ENCODE measurements at regions not wholly inside any gene's neighbourhood (a gene's known extent, or its start where the extent isn't known, plus 50 kb on each side); places are given as distances from the start of the nearest gene placed in this dataset.

DNA sequence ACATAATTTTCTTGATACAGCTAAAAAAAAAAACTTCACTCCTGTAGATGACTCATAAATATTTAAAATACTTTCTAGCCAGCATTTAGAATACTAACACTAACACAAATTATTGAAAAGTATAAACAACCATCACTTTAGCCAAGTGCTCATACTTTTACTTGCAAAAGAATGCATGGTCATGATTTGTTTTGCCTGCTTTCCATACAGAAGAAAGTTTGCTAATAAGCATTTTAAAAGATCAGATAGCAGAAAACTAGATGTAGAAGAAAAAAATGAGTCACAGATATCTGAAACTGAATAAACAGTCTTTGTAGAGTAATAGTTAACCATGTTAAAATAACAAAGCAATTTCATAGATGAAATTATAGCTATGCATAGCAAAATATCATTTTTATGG, 2280.4 kb upstream of the PCDH20 start:
- Histone ChIP-seq H3K9ac (ENCODE audit: low read length) (no peak overlapping the region), H3K4me3 (ENCODE audit: low read length) (no peak overlapping the region), H3K4me1 (ENCODE audit: low read length) (no peaks in the 10 kb centered on the region), H3K27ac (ENCODE audit: low read length) (no peak overlapping the region), H3K36me3 (replicated peaks; ENCODE audit: low read depth, low read length) (no peaks in the 10 kb centered on the region), H3K9me3 (ENCODE audit: insufficient read depth, low read length) (no peaks in the 10 kb centered on the region), H3K27me3 (ENCODE audit: low read depth, low read length) (no peaks in the 10 kb centered on the region), H3K4me2 (ENCODE audit: low read length) (no peak overlapping the region), H4K20me1 (ENCODE audit: insufficient read depth, low read length) (no peaks in the 10 kb centered on the region), H3K79me2 (ENCODE audit: low read length) (no peaks in the 10 kb centered on the region), H2AFZ (ENCODE audit: low read depth, low read length) (no peak overlapping the region)
- TF ChIP-seq, protein P1, sequence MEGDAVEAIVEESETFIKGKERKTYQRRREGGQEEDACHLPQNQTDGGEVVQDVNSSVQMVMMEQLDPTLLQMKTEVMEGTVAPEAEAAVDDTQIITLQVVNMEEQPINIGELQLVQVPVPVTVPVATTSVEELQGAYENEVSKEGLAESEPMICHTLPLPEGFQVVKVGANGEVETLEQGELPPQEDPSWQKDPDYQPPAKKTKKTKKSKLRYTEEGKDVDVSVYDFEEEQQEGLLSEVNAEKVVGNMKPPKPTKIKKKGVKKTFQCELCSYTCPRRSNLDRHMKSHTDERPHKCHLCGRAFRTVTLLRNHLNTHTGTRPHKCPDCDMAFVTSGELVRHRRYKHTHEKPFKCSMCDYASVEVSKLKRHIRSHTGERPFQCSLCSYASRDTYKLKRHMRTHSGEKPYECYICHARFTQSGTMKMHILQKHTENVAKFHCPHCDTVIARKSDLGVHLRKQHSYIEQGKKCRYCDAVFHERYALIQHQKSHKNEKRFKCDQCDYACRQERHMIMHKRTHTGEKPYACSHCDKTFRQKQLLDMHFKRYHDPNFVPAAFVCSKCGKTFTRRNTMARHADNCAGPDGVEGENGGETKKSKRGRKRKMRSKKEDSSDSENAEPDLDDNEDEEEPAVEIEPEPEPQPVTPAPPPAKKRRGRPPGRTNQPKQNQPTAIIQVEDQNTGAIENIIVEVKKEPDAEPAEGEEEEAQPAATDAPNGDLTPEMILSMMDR (IDR thresholded peaks at IDR 0.05; ENCODE audit: low read depth, low read length): no peak
- no peak for TF ChIP-seq EZH2phosphoT487 (IDR thresholded peaks at IDR 0.05; ENCODE audit: low read depth)

DNA sequence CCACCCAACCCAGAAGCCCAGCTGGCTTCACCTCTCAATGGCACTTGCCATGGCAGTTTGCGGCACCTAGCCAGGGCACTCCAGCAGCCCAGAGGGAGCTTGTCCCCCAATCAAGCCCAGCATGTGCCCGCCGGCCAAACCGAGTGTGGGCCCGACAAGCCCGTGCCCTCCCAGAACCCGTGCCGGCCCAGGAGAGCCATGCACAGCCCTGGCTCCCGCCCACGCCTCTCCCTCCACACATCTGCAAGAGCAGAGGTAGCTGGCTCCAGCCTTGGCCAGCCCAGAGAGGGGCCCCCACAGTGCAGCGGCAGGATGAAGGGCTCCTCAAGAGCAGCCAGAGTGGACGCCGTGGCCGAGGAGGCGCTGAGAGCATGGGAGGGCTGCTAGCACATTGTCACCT, 2278.0 kb upstream of the PCDH20 start:
- H3K4me1 ChIP-seq (ENCODE audit: low read length): no peaks in the 10 kb centered on the region
- H3K36me3 ChIP-seq (replicated peaks; ENCODE audit: low read depth, low read length): no peaks in the 10 kb centered on the region
- H3K27ac ChIP-seq (ENCODE audit: low read length): no peak overlapping the region
- H3K4me2 ChIP-seq (ENCODE audit: low read length): no peak overlapping the region
- no peaks in the 10 kb centered on the region for H3K79me2 ChIP-seq (ENCODE audit: low read length)
- no peaks in the 10 kb centered on the region for H3K27me3 ChIP-seq (ENCODE audit: low read depth, low read length)
- H4K20me1 ChIP-seq (ENCODE audit: insufficient read depth, low read length): no peaks in the 10 kb centered on the region
- H3K4me3 ChIP-seq (ENCODE audit: low read length): no peak overlapping the region
- TF ChIP-seq, protein P1 (IDR thresholded peaks at IDR 0.05; ENCODE audit: low read depth, low read length): no peak
- no peak for TF ChIP-seq EZH2phosphoT487 (IDR thresholded peaks at IDR 0.05; ENCODE audit: low read depth)
- H3K9me3 ChIP-seq (ENCODE audit: insufficient read depth, low read length): no peaks in the 10 kb centered on the region
- no peak overlapping the region for H2AFZ ChIP-seq (ENCODE audit: low read depth, low read length)
- no peak overlapping the region for H3K9ac ChIP-seq (ENCODE audit: low read length)

DNA sequence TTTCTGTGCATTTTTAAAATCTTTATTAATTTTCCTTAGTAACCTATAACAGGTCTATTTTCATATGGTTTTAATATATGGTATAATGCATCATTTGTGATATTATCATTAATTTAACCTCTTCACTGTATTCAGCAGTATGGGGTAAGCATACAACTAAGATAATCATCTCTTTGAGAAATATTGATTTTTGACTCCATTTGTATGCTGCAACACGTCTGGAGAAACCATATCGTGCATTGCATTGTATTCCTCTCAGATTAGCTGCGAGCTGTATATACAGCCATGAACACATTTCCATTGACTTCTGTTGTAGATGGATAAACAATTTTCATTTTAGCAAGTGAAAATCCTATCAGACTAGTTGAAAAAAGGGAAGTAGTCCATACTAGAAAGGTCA, 2275.8 kb upstream of the PCDH20 start:
- no peaks in the 10 kb centered on the region for H3K36me3 ChIP-seq (replicated peaks; ENCODE audit: low read depth, low read length)
- H2AFZ ChIP-seq (ENCODE audit: low read depth, low read length): no peak overlapping the region
- H3K4me1 ChIP-seq (ENCODE audit: low read length): no peaks in the 10 kb centered on the region
- H3K79me2 ChIP-seq (ENCODE audit: low read length): no peaks in the 10 kb centered on the region
- TF ChIP-seq EZH2phosphoT487 (IDR thresholded peaks at IDR 0.05; ENCODE audit: low read depth): no peak
- TF ChIP-seq, protein P1 (IDR thresholded peaks at IDR 0.05; ENCODE audit: low read depth, low read length): no peak
- H3K27me3 ChIP-seq (ENCODE audit: low read depth, low read length): no peaks in the 10 kb centered on the region
- no peak overlapping the region for H3K27ac ChIP-seq (ENCODE audit: low read length)
- H4K20me1 ChIP-seq (ENCODE audit: insufficient read depth, low read length): no peaks in the 10 kb centered on the region
- no peak overlapping the region for H3K9ac ChIP-seq (ENCODE audit: low read length)
- no peak overlapping the region for H3K4me3 ChIP-seq (ENCODE audit: low read length)
- no peaks in the 10 kb centered on the region for H3K9me3 ChIP-seq (ENCODE audit: insufficient read depth, low read length)
- no peak overlapping the region for H3K4me2 ChIP-seq (ENCODE audit: low read length)

DNA sequence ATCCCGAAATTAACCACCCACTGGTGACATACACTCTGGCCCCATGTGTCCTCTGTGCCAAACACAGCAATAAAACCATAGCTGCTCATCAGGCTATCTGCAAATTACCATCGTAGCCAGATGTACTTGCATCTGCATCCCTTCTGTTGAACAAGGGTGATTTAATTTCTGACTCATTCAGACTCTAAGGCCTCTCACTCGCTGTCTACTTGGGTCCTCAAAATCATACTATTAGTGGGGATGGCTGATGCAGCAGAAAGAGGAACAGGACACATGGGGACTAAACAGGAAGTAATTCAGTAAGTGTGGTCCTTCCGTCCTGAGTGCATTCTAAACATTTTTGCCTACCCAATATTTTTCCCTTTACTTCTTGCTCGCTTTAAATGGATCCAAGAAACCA, 2275.0 kb upstream of the PCDH20 start:
- H3K27me3 ChIP-seq (ENCODE audit: low read depth, low read length): no peaks in the 10 kb centered on the region
- no peak overlapping the region for H3K9ac ChIP-seq (ENCODE audit: low read length)
- peak overlapping the region; percentile 88 for H2AFZ ChIP-seq (ENCODE audit: low read depth, low read length)
- H3K36me3 ChIP-seq (replicated peaks; ENCODE audit: low read depth, low read length): no peaks in the 10 kb centered on the region
- H3K9me3 ChIP-seq (ENCODE audit: insufficient read depth, low read length): no peaks in the 10 kb centered on the region
- no peaks in the 10 kb centered on the region for H3K79me2 ChIP-seq (ENCODE audit: low read length)
- H3K27ac ChIP-seq (ENCODE audit: low read length): no peak overlapping the region
- H4K20me1 ChIP-seq (ENCODE audit: insufficient read depth, low read length): no peaks in the 10 kb centered on the region
- TF ChIP-seq, protein P1 (IDR thresholded peaks at IDR 0.05; ENCODE audit: low read depth, low read length): no peak
- no peak for TF ChIP-seq EZH2phosphoT487 (IDR thresholded peaks at IDR 0.05; ENCODE audit: low read depth)
- H3K4me2 ChIP-seq (ENCODE audit: low read length): no peak overlapping the region
- no peaks in the 10 kb centered on the region for H3K4me1 ChIP-seq (ENCODE audit: low read length)
- no peak overlapping the region for H3K4me3 ChIP-seq (ENCODE audit: low read length)
